A549 (cell line): ENCODE measurements at regions not wholly inside any gene's neighbourhood (a gene's known extent, or its start where the extent isn't known, plus 50 kb on each side); places are given as distances from the start of the nearest gene placed in this dataset.

Source experiments
- CTCF ChIP-seq: fragments of >200 bp; sonication (Bioruptor Twin); formaldehyde crosslinking; IDR thresholded peaks from 3 replicates; pipeline ENCODE4 v1.5.1; 2016
- ELK1 ChIP-seq: fragments of 150-350 bp; IDR thresholded peaks from 2 replicates; pipeline ENCODE4 v1.6.1; 2014; ENCODE audit warnings: low read depth, mild to moderate bottlenecking, low read length
- EP300 ChIP-seq, 2 experiments: fragments of >200 bp; sonication (Bioruptor Twin); formaldehyde crosslinking; IDR thresholded peaks; 2 replicates in 1 of 2; 3 replicates in 1 of 2; pipeline ENCODE4 v1.6.1; 2016 to 2017
- MAX ChIP-seq: IDR thresholded peaks from 2 replicates; pipeline ENCODE4 v1.6.1; 2012
- POLR2A ChIP-seq: IDR thresholded peaks from 2 replicates; pipeline ENCODE4 v1.6.1; 2012; ENCODE audit warnings: mild to moderate bottlenecking, low read length
- RNF2 ChIP-seq: fragments of 200-600 bp; sonication (generic); IDR thresholded peaks from 2 replicates; pipeline ENCODE4 v1.6.1; 2016; ENCODE audit warnings: low read depth, mild to moderate bottlenecking, antibody characterized with exemption, moderate library complexity, borderline replicate concordance

- TF ChIP-seq CTCF (no peak), MAX (no peak), POLR2A (no peak), EP300 (IDR thresholded peaks at IDR 0.05) (no peak), ELK1 (no peak), RNF2 (no peak)
Observed at GRCh38 chr14:97920201-97920600, 1123.0 kb downstream of the VRK1 start.
